Peyer's patch (tissue), 4 donors: ENCODE measurements at regions not wholly inside any gene's neighbourhood (a gene's known extent, or its start where the extent isn't known, plus 50 kb on each side); places are given as distances from the start of the nearest gene placed in this dataset.

ENCODE experiments used
- CTCF ChIP-seq, 6 experiments: fragments of 450-650 bp in 4 of 6; fragments of 200-600 bp in 2 of 6; sonication (generic) in 1 of 6; IDR thresholded peaks; one replicate each; pipeline ENCODE4 v1.5.1; 2017 to 2019; ENCODE audit warnings: antibody characterized with exemption in 6 of 6, mild to moderate bottlenecking in 3 of 6, moderate library complexity in 1 of 6
- POLR2A ChIP-seq, 2 donors: fragments of 450-650 bp; IDR thresholded peaks; one replicate each; pipeline ENCODE4 v1.5.1; 2017; ENCODE audit warnings: antibody characterized with exemption in 2 of 2, mild to moderate bottlenecking in 2 of 2, moderate library complexity in 2 of 2

- no peak for TF ChIP-seq CTCF (IDR thresholded peaks at IDR 0.05)
- TF ChIP-seq POLR2A (IDR thresholded peaks at IDR 0.05), result no peak
These were observed 196.2 kb upstream of the E2F8 start for GRCh38 chr11:19436932-19437331.
